Fibroblast of pulmonary artery (primary cell): ENCODE measurements at regions not wholly inside any gene's neighbourhood (a gene's known extent, or its start where the extent isn't known, plus 50 kb on each side); places are given as distances from the start of the nearest gene placed in this dataset.

Experiments used
- DNase-seq: peaks from one replicate; pipeline ENCODE4 v3.0.0-alpha.2; 2010; ENCODE audit warnings: low read depth
- H3K4me3 ChIP-seq: replicated peaks from 2 replicates; pipeline ENCODE4 v1.5.1; 2011; ENCODE audit warnings: low read depth, mild to moderate bottlenecking, control low read depth, low read length, moderate library complexity
- TF ChIP-seq, protein P1 (sequence below): IDR thresholded peaks from 2 replicates; pipeline ENCODE4 v1.5.1; 2011; ENCODE audit warnings: mild to moderate bottlenecking, control low read depth, low read length, inconsistent platforms; ENCODE audit errors: missing control alignments

DNA sequence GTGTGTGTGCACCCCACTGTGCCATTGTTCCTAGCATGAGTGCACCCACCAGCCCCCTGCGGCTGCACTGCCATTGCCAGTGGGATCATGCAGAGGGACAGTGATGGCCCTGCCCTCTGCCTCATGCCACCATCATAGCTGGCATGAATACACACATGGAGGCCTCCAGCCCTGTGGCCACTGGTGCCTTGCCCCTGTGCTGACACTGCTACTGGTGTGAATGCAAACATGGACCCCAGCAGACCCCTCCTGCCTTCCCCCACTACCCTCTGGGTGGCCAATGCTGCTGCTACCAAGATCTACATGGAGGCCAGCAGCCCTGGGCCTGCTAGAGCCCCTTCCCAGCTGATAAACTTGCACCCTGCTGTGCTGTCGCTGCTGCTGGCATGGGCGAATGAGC is 995.5 kb upstream of the GOT2 start:
- no peak for DNase-seq
- TF ChIP-seq, protein P1, sequence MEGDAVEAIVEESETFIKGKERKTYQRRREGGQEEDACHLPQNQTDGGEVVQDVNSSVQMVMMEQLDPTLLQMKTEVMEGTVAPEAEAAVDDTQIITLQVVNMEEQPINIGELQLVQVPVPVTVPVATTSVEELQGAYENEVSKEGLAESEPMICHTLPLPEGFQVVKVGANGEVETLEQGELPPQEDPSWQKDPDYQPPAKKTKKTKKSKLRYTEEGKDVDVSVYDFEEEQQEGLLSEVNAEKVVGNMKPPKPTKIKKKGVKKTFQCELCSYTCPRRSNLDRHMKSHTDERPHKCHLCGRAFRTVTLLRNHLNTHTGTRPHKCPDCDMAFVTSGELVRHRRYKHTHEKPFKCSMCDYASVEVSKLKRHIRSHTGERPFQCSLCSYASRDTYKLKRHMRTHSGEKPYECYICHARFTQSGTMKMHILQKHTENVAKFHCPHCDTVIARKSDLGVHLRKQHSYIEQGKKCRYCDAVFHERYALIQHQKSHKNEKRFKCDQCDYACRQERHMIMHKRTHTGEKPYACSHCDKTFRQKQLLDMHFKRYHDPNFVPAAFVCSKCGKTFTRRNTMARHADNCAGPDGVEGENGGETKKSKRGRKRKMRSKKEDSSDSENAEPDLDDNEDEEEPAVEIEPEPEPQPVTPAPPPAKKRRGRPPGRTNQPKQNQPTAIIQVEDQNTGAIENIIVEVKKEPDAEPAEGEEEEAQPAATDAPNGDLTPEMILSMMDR, result no peak
- H3K4me3 ChIP-seq, result no peak overlapping the region

GRCh38 chr16:59719121-59719520 is 985.0 kb upstream of the GOT2 start:
- TF ChIP-seq, protein P1, result no peak
- H3K4me3 ChIP-seq, result no peak overlapping the region
- DNase-seq, result no peak

DNA sequence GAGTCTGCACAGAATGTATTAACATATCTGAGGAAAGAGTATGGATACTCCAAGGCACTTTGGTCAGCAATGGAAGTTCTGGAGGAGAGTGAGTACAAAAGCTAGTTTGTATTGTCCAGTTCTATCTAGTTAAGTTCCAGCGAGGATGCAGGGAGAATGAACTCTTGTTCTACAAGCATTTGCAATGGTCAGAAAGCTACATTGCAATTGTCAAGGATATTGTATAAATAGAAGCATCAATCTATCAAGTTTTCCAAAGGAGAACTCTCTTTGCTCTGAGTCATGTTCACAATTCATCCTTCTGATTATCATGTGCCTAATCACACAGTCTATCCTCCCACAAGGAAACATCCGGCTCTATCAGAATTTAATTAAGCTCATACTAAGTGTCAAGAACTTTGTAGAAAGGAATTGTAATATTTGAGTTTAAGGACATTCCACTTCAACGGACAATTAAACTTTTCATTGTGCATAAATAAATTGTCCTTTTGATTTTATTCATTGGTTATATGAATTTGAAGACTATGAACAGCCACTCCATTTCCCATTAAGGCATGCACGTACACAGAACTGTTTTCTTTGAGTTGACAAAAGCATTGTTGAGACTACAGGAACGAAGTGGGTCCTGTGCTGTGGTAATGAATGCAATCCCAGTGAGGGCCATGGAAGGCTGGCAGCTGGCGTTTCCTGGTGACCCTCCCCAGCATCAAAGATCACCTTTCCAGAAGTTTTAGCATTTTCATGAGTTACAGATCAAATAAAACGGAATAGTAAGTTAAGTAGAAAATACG is 973.5 kb upstream of the GOT2 start:
- TF ChIP-seq, protein P1, result no peak
- no peak for DNase-seq
- H3K4me3 ChIP-seq, result no peak overlapping the region

DNA sequence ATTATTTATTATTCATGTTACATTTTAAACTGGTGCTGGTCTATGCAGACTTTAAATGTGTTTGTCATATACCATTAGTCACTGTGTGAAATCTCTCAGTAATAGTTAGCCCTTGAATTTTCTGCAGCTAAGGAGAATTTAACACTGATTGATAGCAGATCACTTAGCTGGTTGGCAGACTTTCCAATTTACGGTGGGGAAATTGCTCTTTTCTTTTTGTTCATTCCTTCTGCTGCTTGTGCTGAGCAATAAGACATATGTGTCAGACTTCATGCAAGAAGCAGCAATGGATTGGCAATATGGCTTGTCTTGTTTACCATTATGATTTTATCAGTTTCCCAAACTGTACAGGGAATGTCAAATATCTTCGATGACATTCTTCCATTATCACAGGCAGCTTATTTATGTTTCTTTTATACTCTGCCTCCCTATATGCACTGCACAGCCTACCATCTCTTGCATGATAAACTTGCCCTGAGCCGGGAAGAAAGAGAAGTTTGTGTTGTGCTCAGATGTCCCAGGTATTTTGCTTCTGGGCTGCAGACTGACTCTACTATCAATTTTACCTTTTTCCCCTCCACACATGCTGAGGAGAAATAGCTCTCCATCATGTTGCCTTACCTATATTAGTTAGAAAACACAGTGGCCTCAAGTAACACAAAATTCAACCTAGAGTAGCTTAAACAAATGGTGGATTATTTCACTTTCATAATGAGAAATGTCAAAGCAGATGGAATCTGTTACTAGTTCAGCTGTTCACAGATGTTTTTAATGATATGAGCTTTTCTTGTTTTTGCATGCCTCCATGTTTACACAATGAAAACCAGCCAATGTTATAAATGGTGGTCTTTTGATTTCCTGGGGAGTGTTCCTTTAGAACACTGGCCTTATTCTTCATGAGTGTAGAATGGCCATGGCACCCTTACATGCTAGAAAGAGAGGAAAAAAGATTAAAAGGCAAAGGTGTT is 968.1 kb upstream of the GOT2 start:
- DNase-seq, result no peak
- TF ChIP-seq, protein P1, result no peak
- no peak overlapping the region for H3K4me3 ChIP-seq

GRCh38 chr16:59699786-59700185 is 965.7 kb upstream of the GOT2 start:
- DNase-seq, result no peak
- TF ChIP-seq, protein P1, result no peak
- no peak overlapping the region for H3K4me3 ChIP-seq

- H3K4me3 ChIP-seq, result no peak overlapping the region
- TF ChIP-seq, protein P1, result no peak
- DNase-seq, result peak; percentile 10
These were observed 964.4 kb upstream of the GOT2 start for GRCh38 chr16:59698346-59699020.
